Peyer's patch (tissue), 4 donors: ENCODE measurements at regions not wholly inside any gene's neighbourhood (a gene's known extent, or its start where the extent isn't known, plus 50 kb on each side); places are given as distances from the start of the nearest gene placed in this dataset.
"Not testable (repeated sequence)": the region's sequence is repeated elsewhere in the genome, so short reads cannot be mapped to it uniquely, and the experiment has no call there.

ENCODE experiments used
- CTCF ChIP-seq, 6 experiments: fragments of 450-650 bp in 4 of 6; fragments of 200-600 bp in 2 of 6; sonication (generic) in 1 of 6; IDR thresholded peaks; one replicate each; pipeline ENCODE4 v1.5.1; 2017 to 2019; ENCODE audit warnings: antibody characterized with exemption in 6 of 6, mild to moderate bottlenecking in 3 of 6, moderate library complexity in 1 of 6
- POLR2A ChIP-seq, 2 donors: fragments of 450-650 bp; IDR thresholded peaks; one replicate each; pipeline ENCODE4 v1.5.1; 2017; ENCODE audit warnings: antibody characterized with exemption in 2 of 2, mild to moderate bottlenecking in 2 of 2, moderate library complexity in 2 of 2

GRCh38 chr12:114022081-114022480 is 56.0 kb upstream of the RBM19 start:
- TF ChIP-seq CTCF, POLR2A (IDR thresholded peaks at IDR 0.05): not testable (repeated sequence)
